Heart left ventricle (tissue), 16 donors: ENCODE measurements at regions not wholly inside any gene's neighbourhood (a gene's known extent, or its start where the extent isn't known, plus 50 kb on each side); places are given as distances from the start of the nearest gene placed in this dataset.

Experiments used
- ATAC-seq, 4 donors: fragments of 200-7000 bp; cut with Tn5 transposase; one replicate each; pipeline ENCODE4 v1.9.1; 2020 to 2022; ENCODE audit warnings: moderate library complexity in 4 of 4, mild to moderate bottlenecking in 3 of 4, moderate number of reproducible peaks in 1 of 4
- DNase-seq, 5 donors: peaks; one replicate each; pipeline ENCODE4 v3.0.0-alpha.2; 2020
- H3K27ac ChIP-seq, 12 donors: fragments of 200-600 bp; sonication (generic) in 4 of 12; one replicate each; pipeline versions ENCODE4 v1.5.0 to v1.8.0; 2016 to 2022; ENCODE audit warnings: mild to moderate bottlenecking in 2 of 12
- H3K27me3 ChIP-seq, 9 donors: fragments of 200-600 bp; sonication (generic) in 2 of 9; one replicate each; pipeline versions ENCODE4 v1.5.1 to v1.8.0; 2016 to 2022; ENCODE audit warnings: mild to moderate bottlenecking in 3 of 9
- H3K36me3 ChIP-seq, 9 donors: fragments of 200-600 bp; sonication (generic) in 2 of 9; one replicate each; pipeline versions ENCODE4 v1.5.0 to v1.8.0; 2018 to 2022; ENCODE audit warnings: mild to moderate bottlenecking in 2 of 9
- H3K4me1 ChIP-seq, 12 donors: fragments of 200-600 bp; sonication (generic) in 4 of 12; one replicate each; pipeline versions ENCODE4 v1.5.0 to v1.8.0; 2016 to 2022; ENCODE audit warnings: mild to moderate bottlenecking in 3 of 12
- H3K4me3 ChIP-seq, 12 donors: fragments of 200-600 bp; sonication (generic) in 4 of 12; one replicate each; pipeline versions ENCODE4 v1.5.0 to v1.8.0; 2017 to 2022; ENCODE audit warnings: mild to moderate bottlenecking in 9 of 12, moderate library complexity in 4 of 12
- H3K9me3 ChIP-seq, 12 donors: fragments of 200-600 bp; sonication (generic) in 4 of 12; one replicate each; pipeline versions ENCODE4 v1.5.0 to v1.8.0; 2016 to 2022; ENCODE audit warnings: mild to moderate bottlenecking in 1 of 12
- CTCF ChIP-seq, 12 donors: fragments of 200-600 bp; sonication (generic) in 4 of 12; IDR thresholded peaks; one replicate each; pipeline versions ENCODE4 v1.5.0 to v1.8.0; 2018 to 2022; ENCODE audit warnings: antibody characterized with exemption in 12 of 12, mild to moderate bottlenecking in 5 of 12
- POLR2A ChIP-seq, 2 donors: fragments of 450-650 bp; IDR thresholded peaks; one replicate each; pipeline ENCODE4 v1.6.1; 2017; ENCODE audit warnings: antibody characterized with exemption in 2 of 2, mild to moderate bottlenecking in 2 of 2, moderate library complexity in 2 of 2
- WGBS, 4 donors: extraction: QIAGEN DNeasy Blood & Tissue Kit in 2 of 4; methylation state at CpG; one replicate each; pipeline versions ENCODE4 v1.1.5 to v1.1.7; 2013 to 2018; 5-methylcytosine and 5-hydroxymethylcytosine counted together
- intact Hi-C, 10 donors: fragments of 100-400 bp; cut with DNase I; formaldehyde crosslinking; loops; one replicate each; pipeline versions ENCODE4 v1.11.1 to v1.14.2; 2022
- donor health status: ischemic (EF 13 %, LVEDD 7.1; RV severe dilation, severe dysfunction).
- donor health status: healthy with polysubstance abuse.
- donor health status: DM: no; HTN: yes; CAD: no.
- donor health status: DM: no; HTN: no; CAD: no.
- donor health status: ischemic (EF 25% LVEDD 6.9; RV normal size, moderate dysfunction).
- donor health status: ischemic (EF 25% LVEDD 5.7; RV mildly dilated, moderate dysfunction).
- donor health status: healthy.
- donor health status: DM: yes; HTN: yes; CAD: no.
- donor health status: ischemic (EF 35%, LVEDD 5.7; RV mildly dilated, moderate dysfunction).
- donor health status: nonischemic (EF 11% LVEDD 7.7; RV severe dilation, severe dysfunction).
- donor health status: DM: yes; HTN: yes; CAD: no.
- donor health status: PGD.
- donor health status: ischemic (EF 29% LVEDD 5.4; RV normal size, mild dysfunction).
- donor health status: nonischemic (EF 23%, LVEDD 6.1; RV moderate dilation, normal function).

DNA sequence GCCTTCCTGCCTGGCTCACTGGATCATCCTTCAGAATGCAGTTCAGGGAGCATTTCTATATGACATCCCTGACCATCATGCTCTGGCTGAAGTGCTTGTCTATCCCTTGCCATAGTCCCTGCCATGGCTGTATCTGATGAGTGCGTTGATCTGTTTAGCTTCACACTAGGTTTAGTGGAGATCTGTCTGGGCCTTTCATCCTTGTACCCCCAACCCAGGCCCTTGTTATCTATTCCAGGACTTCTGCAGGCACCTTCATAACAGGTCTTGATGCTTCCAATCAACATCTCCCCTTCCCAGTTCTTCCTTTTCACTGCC is 102.4 kb downstream of the QRSL1 start:
- Histone ChIP-seq H3K4me1 (no peaks in the 10 kb centered on the region), H3K9me3 (peaks cover 0 to 10% (median 4%) of the 10 kb centered on the region in 12 donors), H3K27ac (no peak overlapping the region), H3K4me3 (no peak overlapping the region), H3K36me3 (no peaks in the 10 kb centered on the region), H3K27me3 (no peaks in the 10 kb centered on the region)
- TF ChIP-seq POLR2A (IDR thresholded peaks at IDR 0.05) (no peak), CTCF (IDR thresholded peaks at IDR 0.05) (no peak)
- no peak for DNase-seq
- no peak for ATAC-seq
- WGBS, 4 donors, result 89 to 100% (median 94%) methylated on average over 1 of the region's 1 CpG
- intact Hi-C loops, result no loop called here

DNA sequence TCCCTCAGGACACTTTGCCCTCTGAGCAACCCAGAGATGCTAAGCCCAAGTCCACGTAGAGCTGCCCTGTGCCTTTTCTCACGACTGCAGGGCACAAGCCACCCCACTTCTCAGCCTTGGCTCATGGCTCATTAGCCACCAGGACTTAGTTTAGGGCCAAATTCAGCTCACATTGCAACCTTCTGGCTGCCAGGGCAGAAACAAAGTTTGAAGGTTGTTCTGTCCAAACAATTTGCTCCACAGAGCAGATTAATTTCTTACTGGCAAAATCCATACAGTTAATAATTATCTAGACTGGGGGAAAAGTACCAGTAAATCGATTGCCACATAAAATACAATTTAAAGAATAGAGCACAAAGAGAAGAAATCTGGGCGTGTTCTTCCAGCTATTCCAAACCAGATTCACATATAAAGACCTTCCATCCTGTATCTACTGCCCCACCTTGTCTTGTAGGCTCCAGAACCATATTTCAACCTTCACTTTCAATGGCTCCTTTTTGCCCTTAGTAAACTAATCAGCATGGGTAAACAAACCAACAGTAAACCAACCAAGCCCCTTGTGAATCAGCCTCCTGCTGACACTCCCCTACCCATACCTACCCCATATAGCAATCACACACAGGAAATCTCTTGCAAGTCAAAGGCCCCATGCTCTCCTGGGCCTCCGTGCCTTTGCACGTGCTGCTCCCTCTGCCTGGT is 101.9 kb downstream of the QRSL1 start:
- intact Hi-C loops, result no loop called here
- H3K9me3 ChIP-seq, result peaks cover 0 to 10% (median 4%) of the 10 kb centered on the region in 12 donors
- no peaks in the 10 kb centered on the region for H3K27me3 ChIP-seq
- H3K27ac ChIP-seq, result no peak overlapping the region
- WGBS, 4 donors, result 63 to 73% (median 70%) methylated on average over 6 of the region's 6 CpGs
- H3K36me3 ChIP-seq, result no peaks in the 10 kb centered on the region
- ATAC-seq, result no peak
- DNase-seq, result no peak
- H3K4me1 ChIP-seq, result no peaks in the 10 kb centered on the region
- TF ChIP-seq CTCF (IDR thresholded peaks at IDR 0.05) (no peak), POLR2A (IDR thresholded peaks at IDR 0.05) (no peak)
- H3K4me3 ChIP-seq, result no peak overlapping the region

DNA sequence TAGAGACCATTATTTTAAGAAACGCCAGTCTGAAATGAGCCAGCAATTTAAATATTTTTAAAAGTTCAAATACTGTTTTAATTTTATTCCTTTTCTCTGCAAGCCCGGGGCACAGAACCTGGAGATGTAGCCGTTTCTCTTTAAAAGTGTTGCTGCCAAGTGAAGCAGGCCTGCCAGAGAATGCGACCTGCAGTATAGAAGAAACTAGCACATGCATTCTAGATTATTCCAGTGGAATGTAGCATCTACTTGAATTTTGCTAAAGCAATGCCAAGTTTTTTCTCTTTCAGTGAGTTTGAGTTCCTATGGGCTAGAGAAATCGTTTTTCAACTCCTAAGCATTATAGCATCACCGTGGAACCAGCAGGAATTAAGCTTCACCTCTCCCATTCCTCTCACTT is 101.3 kb downstream of the QRSL1 start:
- TF ChIP-seq POLR2A (IDR thresholded peaks at IDR 0.05) (no peak), CTCF (IDR thresholded peaks at IDR 0.05) (no peak)
- no peak for ATAC-seq
- H3K27ac ChIP-seq, result no peak overlapping the region

GRCh38 chr6:106730264-106730663 is 100.9 kb downstream of the QRSL1 start:
- Histone ChIP-seq H3K36me3 (no peaks in the 10 kb centered on the region), H3K27me3 (no peaks in the 10 kb centered on the region), H3K4me1 (no peaks in the 10 kb centered on the region), H3K9me3 (peaks cover 0 to under 1% (median 0%) of the 10 kb centered on the region in 12 donors), H3K4me3 (no peak overlapping the region), H3K27ac (no peak overlapping the region)
- TF ChIP-seq POLR2A (IDR thresholded peaks at IDR 0.05) (no peak), CTCF (IDR thresholded peaks at IDR 0.05) (no peak)
- intact Hi-C loops, result no loop called here
- DNase-seq, result no peak
- ATAC-seq, result no peak
- WGBS, 4 donors, result 85 to 93% (median 92%) methylated on average over 1 of the region's 1 CpG

More for the DNA sequence above, 101.3 kb downstream of the QRSL1 start:
- Histone ChIP-seq H3K9me3 (peaks cover 0 to 5% (median under 1%) of the 10 kb centered on the region in 12 donors), H3K27me3 (no peaks in the 10 kb centered on the region), H3K4me1 (no peaks in the 10 kb centered on the region), H3K36me3 (no peaks in the 10 kb centered on the region), H3K4me3 (no peak overlapping the region)
- intact Hi-C loops, result no loop called here
- 58 to 73% (median 66%) methylated on average over 6 of the region's 6 CpGs for WGBS, 4 donors
- no peak for DNase-seq
